ENCODE measurements at regions not wholly inside any gene's neighbourhood (a gene's known extent, or its start where the extent isn't known, plus 50 kb on each side); places are given as distances from the start of the nearest gene placed in this dataset.
"Not testable (repeated sequence)": the region's sequence is repeated elsewhere in the genome, so short reads cannot be mapped to it uniquely, and the experiment has no call there.

DNA sequence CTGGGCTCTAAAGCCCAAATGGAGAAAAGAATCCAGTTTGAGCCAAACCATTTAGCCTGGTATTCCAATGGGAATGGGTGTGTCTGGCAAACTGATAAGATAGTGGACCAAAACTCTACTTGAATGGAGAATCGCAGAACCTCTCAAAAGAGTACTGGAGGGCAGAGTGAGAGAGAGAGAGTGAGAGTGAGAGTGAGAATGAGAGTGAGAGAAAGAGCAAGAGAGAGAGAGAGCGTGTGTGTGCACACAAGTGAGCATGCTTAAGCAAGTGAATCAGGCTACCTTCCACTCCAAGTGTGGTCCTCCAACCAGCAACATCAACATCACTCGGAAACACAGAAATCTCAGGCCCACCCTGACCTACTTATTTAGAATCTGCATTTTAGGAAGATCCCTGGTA lies 58.8 kb downstream of the UQCRFS1 start:
- peaks cover 0 to 28% (median 3%) of the 10 kb centered on the region in 4 donors for H3K9me3 ChIP-seq
- intact Hi-C loops (cut with DNase I), result no loop called here
- no peak for DNase-seq

DNA sequence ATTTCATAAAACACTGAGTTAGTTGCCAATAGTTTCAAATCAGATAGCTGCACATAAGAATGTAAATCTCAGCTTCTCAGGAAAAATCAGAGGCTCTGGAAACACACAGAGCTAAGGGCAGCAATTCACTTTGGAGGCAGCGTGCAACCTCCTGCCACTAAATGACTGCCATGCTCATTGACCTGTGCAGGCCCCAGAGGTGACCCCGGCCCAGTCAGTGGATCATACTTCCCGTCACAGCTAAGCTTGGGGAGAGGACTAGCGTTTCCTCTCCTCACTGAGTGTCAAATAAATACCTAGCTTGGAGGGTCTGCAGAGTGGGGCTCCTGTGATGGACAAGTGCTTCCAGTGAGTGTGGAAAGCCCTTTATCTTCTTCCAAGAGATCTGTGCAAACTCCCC lies 67.2 kb downstream of the UQCRFS1 start:
- no peak for DNase-seq
- H3K27ac ChIP-seq, result no peak overlapping the region
- H3K9me3 ChIP-seq, result peaks cover 0 to 9% (median under 1%) of the 10 kb centered on the region in 4 donors
- TF ChIP-seq POLR2A (IDR thresholded peaks at IDR 0.05), result no peak
- TF ChIP-seq EP300 (IDR thresholded peaks at IDR 0.05), result no peak
- no peak for TF ChIP-seq POLR2AphosphoS5 (IDR thresholded peaks at IDR 0.05)
- TF ChIP-seq, protein P1, sequence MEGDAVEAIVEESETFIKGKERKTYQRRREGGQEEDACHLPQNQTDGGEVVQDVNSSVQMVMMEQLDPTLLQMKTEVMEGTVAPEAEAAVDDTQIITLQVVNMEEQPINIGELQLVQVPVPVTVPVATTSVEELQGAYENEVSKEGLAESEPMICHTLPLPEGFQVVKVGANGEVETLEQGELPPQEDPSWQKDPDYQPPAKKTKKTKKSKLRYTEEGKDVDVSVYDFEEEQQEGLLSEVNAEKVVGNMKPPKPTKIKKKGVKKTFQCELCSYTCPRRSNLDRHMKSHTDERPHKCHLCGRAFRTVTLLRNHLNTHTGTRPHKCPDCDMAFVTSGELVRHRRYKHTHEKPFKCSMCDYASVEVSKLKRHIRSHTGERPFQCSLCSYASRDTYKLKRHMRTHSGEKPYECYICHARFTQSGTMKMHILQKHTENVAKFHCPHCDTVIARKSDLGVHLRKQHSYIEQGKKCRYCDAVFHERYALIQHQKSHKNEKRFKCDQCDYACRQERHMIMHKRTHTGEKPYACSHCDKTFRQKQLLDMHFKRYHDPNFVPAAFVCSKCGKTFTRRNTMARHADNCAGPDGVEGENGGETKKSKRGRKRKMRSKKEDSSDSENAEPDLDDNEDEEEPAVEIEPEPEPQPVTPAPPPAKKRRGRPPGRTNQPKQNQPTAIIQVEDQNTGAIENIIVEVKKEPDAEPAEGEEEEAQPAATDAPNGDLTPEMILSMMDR (IDR thresholded peaks at IDR 0.05), result no peak
- intact Hi-C loops (cut with DNase I), result no loop called here
- WGBS, 2 donors, result 37 to 41% methylated on average over 4 of the region's 4 CpGs
- no peaks in the 10 kb centered on the region for H3K4me1 ChIP-seq
- H3K36me3 ChIP-seq, result no peaks in the 10 kb centered on the region
- no peaks in the 10 kb centered on the region for H3K27me3 ChIP-seq
- H3K4me3 ChIP-seq, result no peak overlapping the region

More for the DNA sequence above, 58.8 kb downstream of the UQCRFS1 start:
- no peak overlapping the region for H3K4me3 ChIP-seq
- H3K36me3 ChIP-seq, result no peaks in the 10 kb centered on the region
- TF ChIP-seq, protein P1 (IDR thresholded peaks at IDR 0.05), result no peak
- TF ChIP-seq POLR2AphosphoS5 (IDR thresholded peaks at IDR 0.05) (no peak), EP300 (IDR thresholded peaks at IDR 0.05) (no peak), POLR2A (IDR thresholded peaks at IDR 0.05) (no peak)
- no peaks in the 10 kb centered on the region for H3K27me3 ChIP-seq
- no peak overlapping the region for H3K27ac ChIP-seq
- H3K4me1 ChIP-seq, result no peaks in the 10 kb centered on the region
- 82 to 88% methylated on average over 3 of the region's 3 CpGs for WGBS, 2 donors

DNA sequence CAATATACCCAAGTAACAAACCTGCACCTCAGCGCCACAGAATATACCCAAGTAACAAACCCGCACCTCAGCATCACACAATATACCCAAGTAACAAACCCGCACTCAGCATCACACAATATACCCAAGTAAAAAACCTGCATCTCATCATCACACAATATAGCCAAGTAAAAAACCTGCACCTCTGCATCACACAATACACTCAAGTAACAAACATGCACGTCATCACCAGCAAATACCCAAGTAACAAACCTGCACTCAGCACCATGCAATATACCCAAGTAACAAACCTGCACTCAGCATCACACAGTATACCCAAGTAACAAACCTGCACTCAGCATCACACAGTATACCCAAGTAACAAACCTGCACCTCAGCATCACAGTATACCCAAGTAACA lies 69.8 kb downstream of the UQCRFS1 start:
- Histone ChIP-seq H3K36me3 (no peaks in the 10 kb centered on the region), H3K9me3 (peaks cover 16 to 22% (median 19%) of the 10 kb centered on the region in 4 donors), H3K4me3 (no peak overlapping the region), H3K4me1 (no peaks in the 10 kb centered on the region), H3K27me3 (no peaks in the 10 kb centered on the region), H3K27ac (no peak overlapping the region)
- TF ChIP-seq POLR2A (IDR thresholded peaks at IDR 0.05) (no peak), POLR2AphosphoS5 (IDR thresholded peaks at IDR 0.05) (no peak), EP300 (IDR thresholded peaks at IDR 0.05) (no peak)
- TF ChIP-seq, protein P1 (IDR thresholded peaks at IDR 0.05), result no peak
- 79 to 91% methylated on average over 4 of the region's 4 CpGs for WGBS, 2 donors
- no peak for DNase-seq
- intact Hi-C loops (cut with DNase I), result no loop called here

DNA sequence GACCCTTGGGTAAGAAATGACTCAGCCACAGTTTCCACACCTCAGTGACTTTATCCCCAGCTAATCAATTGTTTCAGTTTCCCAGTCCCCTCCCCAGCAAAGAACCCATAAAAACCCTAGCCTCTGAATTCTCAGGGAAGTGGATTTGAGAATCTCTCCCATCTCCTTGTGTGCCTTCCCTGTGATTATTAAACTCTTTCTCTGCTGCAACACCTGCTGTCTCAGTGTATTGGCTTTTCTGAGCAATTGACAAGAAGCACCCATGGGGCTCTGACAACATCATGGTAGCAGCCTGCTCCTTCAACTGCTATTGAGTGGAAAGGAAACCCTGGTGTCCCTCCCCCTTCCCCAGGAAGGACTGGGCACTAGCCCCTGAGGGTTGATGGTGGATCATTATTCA lies 73.7 kb downstream of the UQCRFS1 start:
- no peaks in the 10 kb centered on the region for H3K4me1 ChIP-seq
- H3K4me3 ChIP-seq, result no peak overlapping the region
- H3K27ac ChIP-seq, result no peak overlapping the region
- H3K9me3 ChIP-seq, result peaks cover 16 to 22% (median 19%) of the 10 kb centered on the region in 4 donors
- H3K27me3 ChIP-seq, result no peaks in the 10 kb centered on the region
- no peak for DNase-seq
- intact Hi-C loops (cut with DNase I), result no loop called here
- no peaks in the 10 kb centered on the region for H3K36me3 ChIP-seq
- TF ChIP-seq POLR2AphosphoS5 (IDR thresholded peaks at IDR 0.05), result no peak
- TF ChIP-seq, protein P1 (IDR thresholded peaks at IDR 0.05), result no peak
- no peak for TF ChIP-seq EP300 (IDR thresholded peaks at IDR 0.05)
- TF ChIP-seq POLR2A (IDR thresholded peaks at IDR 0.05), result no peak

DNA sequence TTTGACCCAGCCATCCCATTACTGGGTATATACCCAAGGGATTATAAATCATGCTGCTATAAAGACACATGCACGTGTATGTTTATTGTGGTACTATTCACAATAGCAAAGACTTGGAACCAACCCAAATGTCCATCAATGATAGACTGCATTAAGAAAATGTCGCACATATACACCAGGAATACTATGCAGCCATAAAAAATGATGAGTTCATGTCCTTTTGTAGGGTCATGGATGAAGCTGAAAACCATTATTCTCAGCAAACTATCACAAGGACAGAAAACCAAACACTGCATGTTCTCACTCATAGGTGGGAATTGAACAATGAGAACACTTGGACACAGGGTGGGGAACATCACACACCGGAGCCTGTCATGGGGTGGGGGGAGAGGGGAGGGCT lies 74.7 kb downstream of the UQCRFS1 start:
- intact Hi-C loops (cut with DNase I); H3K27me3 ChIP-seq; DNase-seq; H3K4me1 ChIP-seq; H3K27ac ChIP-seq; H3K4me3 ChIP-seq; H3K36me3 ChIP-seq: not testable (repeated sequence)
- 68 to 84% methylated on average over 3 of the region's 3 CpGs for WGBS, 2 donors
- peaks cover 16 to 22% (median 19%) of the 10 kb centered on the region in 4 donors for H3K9me3 ChIP-seq

Data from sigmoid colon (tissue), 6 donors.